ENCODE measurements at regions not wholly inside any gene's neighbourhood (a gene's known extent, or its start where the extent isn't known, plus 50 kb on each side); places are given as distances from the start of the nearest gene placed in this dataset.

DNA sequence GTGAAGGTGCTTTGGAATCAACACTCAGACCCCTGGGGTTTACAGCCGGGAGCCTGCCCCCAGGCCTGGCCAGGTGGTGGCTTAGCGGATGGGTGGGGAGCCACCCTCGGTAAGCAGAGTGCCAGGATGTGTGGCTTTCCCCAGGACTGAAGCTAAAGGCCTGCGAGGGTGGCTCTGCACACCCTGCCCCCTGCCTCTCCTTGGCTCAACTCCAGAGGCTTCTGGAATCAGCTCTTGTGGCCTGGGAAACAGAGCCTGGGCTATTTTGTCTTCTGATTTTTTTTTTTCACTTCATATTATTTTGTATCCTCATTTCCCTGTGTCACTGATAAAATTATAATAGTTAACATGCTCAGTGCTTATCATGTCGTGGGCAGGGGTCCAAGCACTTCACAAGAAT, 79.8 kb downstream of the RHOB start (continued):
- no peak for TF ChIP-seq SMC3 (IDR thresholded peaks at IDR 0.05; ENCODE audit: low read depth, low read length)
- TF ChIP-seq, protein P1, sequence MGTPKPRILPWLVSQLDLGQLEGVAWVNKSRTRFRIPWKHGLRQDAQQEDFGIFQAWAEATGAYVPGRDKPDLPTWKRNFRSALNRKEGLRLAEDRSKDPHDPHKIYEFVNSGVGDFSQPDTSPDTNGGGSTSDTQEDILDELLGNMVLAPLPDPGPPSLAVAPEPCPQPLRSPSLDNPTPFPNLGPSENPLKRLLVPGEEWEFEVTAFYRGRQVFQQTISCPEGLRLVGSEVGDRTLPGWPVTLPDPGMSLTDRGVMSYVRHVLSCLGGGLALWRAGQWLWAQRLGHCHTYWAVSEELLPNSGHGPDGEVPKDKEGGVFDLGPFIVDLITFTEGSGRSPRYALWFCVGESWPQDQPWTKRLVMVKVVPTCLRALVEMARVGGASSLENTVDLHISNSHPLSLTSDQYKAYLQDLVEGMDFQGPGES (IDR thresholded peaks at IDR 0.05; ENCODE audit: low read depth, low read length), result no peak
- TF ChIP-seq FOSL2 (IDR thresholded peaks at IDR 0.05; ENCODE audit: borderline replicate concordance, low read depth), result no peak
- TF ChIP-seq, protein P2, sequence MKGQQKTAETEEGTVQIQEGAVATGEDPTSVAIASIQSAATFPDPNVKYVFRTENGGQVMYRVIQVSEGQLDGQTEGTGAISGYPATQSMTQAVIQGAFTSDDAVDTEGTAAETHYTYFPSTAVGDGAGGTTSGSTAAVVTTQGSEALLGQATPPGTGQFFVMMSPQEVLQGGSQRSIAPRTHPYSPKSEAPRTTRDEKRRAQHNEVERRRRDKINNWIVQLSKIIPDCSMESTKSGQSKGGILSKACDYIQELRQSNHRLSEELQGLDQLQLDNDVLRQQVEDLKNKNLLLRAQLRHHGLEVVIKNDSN (IDR thresholded peaks at IDR 0.05; ENCODE audit: borderline replicate concordance, low read depth), result no peak
- TF ChIP-seq, protein P3, sequence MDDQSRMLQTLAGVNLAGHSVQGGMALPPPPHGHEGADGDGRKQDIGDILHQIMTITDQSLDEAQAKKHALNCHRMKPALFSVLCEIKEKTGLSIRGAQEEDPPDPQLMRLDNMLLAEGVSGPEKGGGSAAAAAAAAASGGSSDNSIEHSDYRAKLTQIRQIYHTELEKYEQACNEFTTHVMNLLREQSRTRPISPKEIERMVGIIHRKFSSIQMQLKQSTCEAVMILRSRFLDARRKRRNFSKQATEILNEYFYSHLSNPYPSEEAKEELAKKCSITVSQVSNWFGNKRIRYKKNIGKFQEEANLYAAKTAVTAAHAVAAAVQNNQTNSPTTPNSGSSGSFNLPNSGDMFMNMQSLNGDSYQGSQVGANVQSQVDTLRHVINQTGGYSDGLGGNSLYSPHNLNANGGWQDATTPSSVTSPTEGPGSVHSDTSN (IDR thresholded peaks at IDR 0.05), result no peak

DNA sequence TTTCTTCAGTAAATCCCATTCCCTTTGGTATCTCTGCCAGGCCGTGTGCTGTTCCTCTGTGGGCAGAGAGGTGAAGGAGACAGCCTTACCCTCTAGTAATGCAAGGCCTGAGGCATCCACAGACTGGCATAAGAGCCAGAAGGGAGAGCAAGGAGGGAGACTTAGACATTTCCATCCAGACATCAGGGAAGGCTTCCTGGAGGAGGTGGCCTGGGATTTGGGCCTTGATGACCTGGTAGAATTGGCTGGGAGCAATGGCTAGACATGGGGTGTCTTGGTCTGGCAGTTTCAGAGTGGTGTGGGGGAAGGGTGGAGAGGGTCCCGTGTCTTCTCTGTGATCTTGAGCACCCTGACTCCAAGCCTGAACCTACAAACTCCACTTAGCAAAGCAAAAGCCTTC, 81.8 kb downstream of the RHOB start:
- H3K36me3 ChIP-seq (replicated peaks in 1 of 2; ENCODE audit: control insufficient read depth in 1 of 2, insufficient read depth in 2 of 2, low read length in 1 of 2), result no peaks in the 10 kb centered on the region
- CTCF ChIA-PET, result no interaction called here
- 69% methylated on average over 2 of the region's 2 CpGs for WGBS (ENCODE audit: low lambda C conversion rate)

More for the DNA sequence above, 81.8 kb downstream of the RHOB start:
- Histone ChIP-seq H3K9me2 (no peaks in the 10 kb centered on the region), H3K4me2 (no peak overlapping the region), H3K27ac (ENCODE audit: low read depth in 2 of 2, low read length in 1 of 2) (no peak overlapping the region), H3K4me1 (ENCODE audit: control insufficient read depth in 1 of 2, insufficient read depth in 2 of 2, low read depth in 1 of 2, low read length in 1 of 2) (peaks cover 0 to 37% of the 10 kb centered on the region in 2 experiments; a peak in 2 of 4 replicates), H2AFZ (ENCODE audit: low read depth) (no peak overlapping the region), H3K9ac (no peak overlapping the region), H3K9me3 (no peaks in the 10 kb centered on the region), H3F3A (replicated peaks; ENCODE audit: insufficient read depth) (no peaks in the 10 kb centered on the region), H3K27me3 (ENCODE audit: insufficient read depth) (no peaks in the 10 kb centered on the region), H4K20me1 (ENCODE audit: insufficient read depth) (no peaks in the 10 kb centered on the region), H3K79me2 (ENCODE audit: insufficient read depth) (no peaks in the 10 kb centered on the region), H3K4me3 (ENCODE audit: low read depth in 2 of 2, low read length in 1 of 2) (no peak overlapping the region)
- no peak for DNase-seq
- TF ChIP-seq, protein P2 (IDR thresholded peaks at IDR 0.05; ENCODE audit: borderline replicate concordance, low read depth), result no peak
- TF ChIP-seq RXRA (IDR thresholded peaks at IDR 0.05; ENCODE audit: borderline replicate concordance, low read depth) (no peak), POLR2AphosphoS5 (IDR thresholded peaks at IDR 0.05; ENCODE audit: low read depth, low read length) (no peak), MEF2A (IDR thresholded peaks at IDR 0.05; ENCODE audit: borderline replicate concordance, low read depth) (no peak), TAF1 (IDR thresholded peaks at IDR 0.05; ENCODE audit: borderline replicate concordance, low read depth, low read length) (no peak), TCF12 (IDR thresholded peaks at IDR 0.05) (no peak)
- TF ChIP-seq, protein P4, sequence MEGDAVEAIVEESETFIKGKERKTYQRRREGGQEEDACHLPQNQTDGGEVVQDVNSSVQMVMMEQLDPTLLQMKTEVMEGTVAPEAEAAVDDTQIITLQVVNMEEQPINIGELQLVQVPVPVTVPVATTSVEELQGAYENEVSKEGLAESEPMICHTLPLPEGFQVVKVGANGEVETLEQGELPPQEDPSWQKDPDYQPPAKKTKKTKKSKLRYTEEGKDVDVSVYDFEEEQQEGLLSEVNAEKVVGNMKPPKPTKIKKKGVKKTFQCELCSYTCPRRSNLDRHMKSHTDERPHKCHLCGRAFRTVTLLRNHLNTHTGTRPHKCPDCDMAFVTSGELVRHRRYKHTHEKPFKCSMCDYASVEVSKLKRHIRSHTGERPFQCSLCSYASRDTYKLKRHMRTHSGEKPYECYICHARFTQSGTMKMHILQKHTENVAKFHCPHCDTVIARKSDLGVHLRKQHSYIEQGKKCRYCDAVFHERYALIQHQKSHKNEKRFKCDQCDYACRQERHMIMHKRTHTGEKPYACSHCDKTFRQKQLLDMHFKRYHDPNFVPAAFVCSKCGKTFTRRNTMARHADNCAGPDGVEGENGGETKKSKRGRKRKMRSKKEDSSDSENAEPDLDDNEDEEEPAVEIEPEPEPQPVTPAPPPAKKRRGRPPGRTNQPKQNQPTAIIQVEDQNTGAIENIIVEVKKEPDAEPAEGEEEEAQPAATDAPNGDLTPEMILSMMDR (IDR thresholded peaks at IDR 0.05), result no peak
- POLR2A ChIA-PET, result interaction anchor here (0.7 kb wide), 1 partner anchor 176 kb away, joined by 5 read pairs; no protein-coding TSS in a partner anchor

Data from SK-N-SH (cell line).